Activated T-cell treated with anti-CD3 and anti-CD28 coated beads, Interleukin-2, amount 50 U/mL, for 72 hours (primary cell): ENCODE measurements at regions not wholly inside any gene's neighbourhood (a gene's known extent, or its start where the extent isn't known, plus 50 kb on each side); places are given as distances from the start of the nearest gene placed in this dataset.

Experiments
- ATAC-seq, 2 donors: fragments of 150-1000 bp; cut with Tn5 transposase; replicated peaks in 1 of 2; 2 replicates each; pipeline ENCODE4 v1.10.0; 2021; ENCODE audit warnings: moderate library complexity in 2 of 2, mild to moderate bottlenecking in 1 of 2
- DNase-seq, 2 donors: peaks; one replicate each; pipeline ENCODE4 v3.0.0; 2021 to 2022; ENCODE audit warnings: mixed read lengths in 1 of 2
- H3K27ac Mint-ChIP-seq: one replicate; pipeline ENCODE4 v1.8.0; 2022; ENCODE audit warnings: mild to moderate bottlenecking, moderate library complexity, mixed read lengths
- H3K27me3 Mint-ChIP-seq: one replicate; pipeline ENCODE4 v1.8.0; 2022; ENCODE audit warnings: low read depth, mixed read lengths
- H3K36me3 Mint-ChIP-seq, 2 donors: one replicate each; pipeline ENCODE4 v1.8.0; 2022; ENCODE audit warnings: mixed read lengths in 2 of 2, mild to moderate bottlenecking in 1 of 2; ENCODE audit not compliant: insufficient read depth in 2 of 2
- H3K4me1 Mint-ChIP-seq: one replicate; pipeline ENCODE4 v1.8.0; 2022; ENCODE audit warnings: low read depth, mixed read lengths
- H3K4me3 Mint-ChIP-seq, 2 donors: one replicate each; pipeline ENCODE4 v1.8.0; 2022; ENCODE audit warnings: mild to moderate bottlenecking in 2 of 2, mixed read lengths in 2 of 2, moderate library complexity in 2 of 2
- H3K9me3 Mint-ChIP-seq, 2 donors: one replicate each; pipeline ENCODE4 v1.8.0; 2022; ENCODE audit warnings: mixed read lengths in 2 of 2

- DNase-seq, result no peak
Observed at GRCh38 chr7:112615701-112616100, 134.9 kb downstream of the LSMEM1 start.

GRCh38 chr7:112616295-112616694 is 135.5 kb downstream of the LSMEM1 start:
- H3K9me3 Mint-ChIP-seq, result no peaks in the 10 kb centered on the region
- peaks cover 0 to 1% of the 10 kb centered on the region in 2 donors for H3K36me3 Mint-ChIP-seq
- no peak overlapping the region for H3K27ac Mint-ChIP-seq
- no peak overlapping the region for H3K4me3 Mint-ChIP-seq
- DNase-seq, result no peak
- peaks cover 5% of the 10 kb centered on the region for H3K4me1 Mint-ChIP-seq
- ATAC-seq, result no peak
- peaks cover 19% of the 10 kb centered on the region for H3K27me3 Mint-ChIP-seq

More at GRCh38 chr7:112615701-112616100, 134.9 kb downstream of the LSMEM1 start:
- Mint-ChIP-seq H3K9me3 (no peaks in the 10 kb centered on the region), H3K36me3 (peaks cover 0 to 1% of the 10 kb centered on the region in 2 donors), H3K4me1 (peaks cover 5% of the 10 kb centered on the region), H3K27me3 (peaks cover 17% of the 10 kb centered on the region), H3K27ac (no peak overlapping the region), H3K4me3 (no peak overlapping the region)
- no peak for ATAC-seq

- H3K27ac Mint-ChIP-seq, result no peak overlapping the region
- peaks cover 0 to 1% of the 10 kb centered on the region in 2 donors for H3K36me3 Mint-ChIP-seq
- no peak overlapping the region for H3K4me3 Mint-ChIP-seq
- no peak for DNase-seq
- peaks cover 0 to 2% of the 10 kb centered on the region in 2 donors for H3K9me3 Mint-ChIP-seq
- H3K4me1 Mint-ChIP-seq, result peaks cover 5% of the 10 kb centered on the region
- peaks cover 33% of the 10 kb centered on the region for H3K27me3 Mint-ChIP-seq
- no peak for ATAC-seq
Observed at GRCh38 chr7:112619343-112619742, 138.6 kb downstream of the LSMEM1 start.

GRCh38 chr7:112622159-112622715 is 141.4 kb downstream of the LSMEM1 start:
- H3K9me3 Mint-ChIP-seq, result peaks cover 2 to 3% of the 10 kb centered on the region in 2 donors
- H3K4me3 Mint-ChIP-seq, result no peak overlapping the region
- DNase-seq (no peak), ATAC-seq (no peak)
- no peak overlapping the region for H3K27ac Mint-ChIP-seq
- H3K27me3 Mint-ChIP-seq, result peaks cover 21% of the 10 kb centered on the region
- no peaks in the 10 kb centered on the region for H3K36me3 Mint-ChIP-seq
- no peaks in the 10 kb centered on the region for H3K4me1 Mint-ChIP-seq

GRCh38 chr7:112624416-112624815 is 143.6 kb downstream of the LSMEM1 start:
- Mint-ChIP-seq H3K4me3 (no peak overlapping the region), H3K27me3 (peaks cover 16% of the 10 kb centered on the region), H3K4me1 (no peaks in the 10 kb centered on the region), H3K27ac (no peak overlapping the region), H3K9me3 (peaks cover 2 to 8% of the 10 kb centered on the region in 2 donors), H3K36me3 (peaks cover 0 to 2% of the 10 kb centered on the region in 2 donors)
- DNase-seq, result no peak
- no peak for ATAC-seq

- Mint-ChIP-seq H3K27me3 (no peaks in the 10 kb centered on the region), H3K27ac (no peak overlapping the region), H3K9me3 (peaks cover 0 to 8% of the 10 kb centered on the region in 2 donors), H3K4me3 (no peak overlapping the region), H3K36me3 (peaks cover 0 to 2% of the 10 kb centered on the region in 2 donors), H3K4me1 (no peaks in the 10 kb centered on the region)
- ATAC-seq (no peak), DNase-seq (no peak)
Observed at GRCh38 chr7:112630565-112630964, 149.8 kb downstream of the LSMEM1 start.

- Mint-ChIP-seq H3K27ac (no peak overlapping the region), H3K36me3 (no peaks in the 10 kb centered on the region), H3K4me1 (no peaks in the 10 kb centered on the region), H3K27me3 (no peaks in the 10 kb centered on the region), H3K4me3 (no peak overlapping the region), H3K9me3 (no peaks in the 10 kb centered on the region)
- no peak for ATAC-seq
- DNase-seq, result no peak
Observed at GRCh38 chr7:112634107-112634506, 153.3 kb downstream of the LSMEM1 start.

GRCh38 chr7:112635742-112636141 is 154.5 kb downstream of the TMEM168 start:
- no peaks in the 10 kb centered on the region for H3K9me3 Mint-ChIP-seq
- ATAC-seq (no peak), DNase-seq (no peak)
- no peak overlapping the region for H3K27ac Mint-ChIP-seq
- no peak overlapping the region for H3K4me3 Mint-ChIP-seq
- no peaks in the 10 kb centered on the region for H3K4me1 Mint-ChIP-seq
- H3K36me3 Mint-ChIP-seq, result no peaks in the 10 kb centered on the region
- no peaks in the 10 kb centered on the region for H3K27me3 Mint-ChIP-seq

- Mint-ChIP-seq H3K4me1 (no peaks in the 10 kb centered on the region), H3K27me3 (no peaks in the 10 kb centered on the region), H3K4me3 (no peak overlapping the region), H3K27ac (no peak overlapping the region), H3K36me3 (peaks cover 0 to 4% of the 10 kb centered on the region in 2 donors), H3K9me3 (peaks cover 7 to 9% of the 10 kb centered on the region in 2 donors)
- ATAC-seq (no peak), DNase-seq (no peak)
Observed at GRCh38 chr7:112638675-112639400, 151.4 kb downstream of the TMEM168 start.

- no peaks in the 10 kb centered on the region for H3K4me1 Mint-ChIP-seq
- no peak overlapping the region for H3K27ac Mint-ChIP-seq
- ATAC-seq, result no peak
- peaks cover 6% of the 10 kb centered on the region for H3K27me3 Mint-ChIP-seq
- DNase-seq, result no peak
- peaks cover 0 to 4% of the 10 kb centered on the region in 2 donors for H3K36me3 Mint-ChIP-seq
- no peak overlapping the region for H3K4me3 Mint-ChIP-seq
- peaks cover 11 to 15% of the 10 kb centered on the region in 2 donors for H3K9me3 Mint-ChIP-seq
Observed at GRCh38 chr7:112640685-112641084, 149.5 kb downstream of the TMEM168 start.

GRCh38 chr7:112646783-112647182 is 143.4 kb downstream of the TMEM168 start:
- H3K4me1 Mint-ChIP-seq, result no peaks in the 10 kb centered on the region
- ATAC-seq (no peak), DNase-seq (no peak)
- H3K9me3 Mint-ChIP-seq, result peaks cover 21 to 22% of the 10 kb centered on the region in 2 donors
- no peak overlapping the region for H3K27ac Mint-ChIP-seq
- no peak overlapping the region for H3K4me3 Mint-ChIP-seq
- H3K27me3 Mint-ChIP-seq, result peaks cover 6% of the 10 kb centered on the region
- H3K36me3 Mint-ChIP-seq, result peaks cover 3 to 7% of the 10 kb centered on the region in 2 donors

GRCh38 chr7:112648781-112649180 is 141.4 kb downstream of the TMEM168 start:
- Mint-ChIP-seq H3K9me3 (peaks cover 13 to 15% of the 10 kb centered on the region in 2 donors), H3K4me3 (no peak overlapping the region)

GRCh38 chr7:112649560-112649959 is 140.6 kb downstream of the TMEM168 start:
- no peak for ATAC-seq
- H3K36me3 Mint-ChIP-seq, result peaks cover 3% of the 10 kb centered on the region in 2 donors

More at GRCh38 chr7:112648781-112649180, 141.4 kb downstream of the TMEM168 start:
- H3K36me3 Mint-ChIP-seq, result peaks cover 3% of the 10 kb centered on the region in 2 donors
- no peak for DNase-seq
- no peak for ATAC-seq
- H3K27ac Mint-ChIP-seq, result no peak overlapping the region
- peaks cover 6% of the 10 kb centered on the region for H3K27me3 Mint-ChIP-seq
- H3K4me1 Mint-ChIP-seq, result no peaks in the 10 kb centered on the region

More at GRCh38 chr7:112649560-112649959, 140.6 kb downstream of the TMEM168 start:
- DNase-seq, result no peak
- Mint-ChIP-seq H3K27me3 (peaks cover 6% of the 10 kb centered on the region), H3K4me3 (no peak overlapping the region), H3K4me1 (no peaks in the 10 kb centered on the region), H3K27ac (no peak overlapping the region), H3K9me3 (peaks cover 11 to 13% of the 10 kb centered on the region in 2 donors)
